Lower leg skin (tissue), 3 donors: ENCODE measurements at regions not wholly inside any gene's neighbourhood (a gene's known extent, or its start where the extent isn't known, plus 50 kb on each side); places are given as distances from the start of the nearest gene placed in this dataset.

Experiments used
- CTCF ChIP-seq, 3 donors: fragments of 450-650 bp; IDR thresholded peaks; one replicate each; pipeline ENCODE4 v1.5.1; 2016; ENCODE audit warnings: antibody characterized with exemption in 3 of 3, mild to moderate bottlenecking in 3 of 3, moderate library complexity in 2 of 3
- POLR2A ChIP-seq, 2 donors: fragments of 450-650 bp; IDR thresholded peaks; one replicate each; pipeline ENCODE4 v1.6.1; 2016 to 2017; ENCODE audit warnings: antibody characterized with exemption in 2 of 2, mild to moderate bottlenecking in 1 of 2, moderate library complexity in 1 of 2

- TF ChIP-seq CTCF (IDR thresholded peaks at IDR 0.05), result no peak
- TF ChIP-seq POLR2A (IDR thresholded peaks at IDR 0.05), result no peak
Measured at GRCh38 chr12:75704208-75704607, 192.8 kb upstream of the KRR1 start.
